Esophagus muscularis mucosa (tissue), 4 donors: ENCODE measurements at regions not wholly inside any gene's neighbourhood (a gene's known extent, or its start where the extent isn't known, plus 50 kb on each side); places are given as distances from the start of the nearest gene placed in this dataset.

Source experiments
- DNase-seq: peaks from one replicate; pipeline ENCODE4 v3.0.0-alpha.2; 2017; ENCODE audit errors: extremely low spot score
- H3K27ac ChIP-seq, 4 donors: fragments of 200-600 bp; sonication (generic); replicated peaks in 1 of 4; 1 replicate in 3 of 4; 2 replicates in 1 of 4; pipeline ENCODE4 v1.5.1; 2016 to 2019; ENCODE audit warnings: mild to moderate bottlenecking in 1 of 4
- H3K27me3 ChIP-seq, 4 donors: fragments of 200-600 bp; sonication (generic); one replicate each; pipeline versions ENCODE4 v1.5.1 to v1.6.0; 2016 to 2019
- H3K36me3 ChIP-seq, 4 donors: fragments of 200-600 bp; sonication (generic); one replicate each; pipeline ENCODE4 v1.5.1; 2016 to 2019
- H3K4me1 ChIP-seq, 4 donors: fragments of 200-600 bp; sonication (generic); one replicate each; pipeline ENCODE4 v1.5.1; 2016 to 2019
- H3K4me3 ChIP-seq, 4 donors: fragments of 200-600 bp; sonication (generic); 1 replicate in 2 of 4; 2 replicates in 2 of 4; pipeline ENCODE4 v1.5.1; 2016 to 2019; ENCODE audit warnings: mild to moderate bottlenecking in 4 of 4, moderate library complexity in 1 of 4
- H3K9me3 ChIP-seq, 4 donors: fragments of 200-600 bp; sonication (generic); 1 replicate in 3 of 4; 2 replicates in 1 of 4; pipeline ENCODE4 v1.5.1; 2016 to 2019
- CTCF ChIP-seq, 3 experiments: fragments of 200-600 bp in 2 of 3; fragments of 450-650 bp in 1 of 3; sonication (generic) in 2 of 3; IDR thresholded peaks; one replicate each; pipeline ENCODE4 v1.5.1; 2017 to 2019; ENCODE audit warnings: antibody characterized with exemption in 3 of 3, mild to moderate bottlenecking in 2 of 3, moderate library complexity in 1 of 3
- EP300 ChIP-seq: sonication (generic); formaldehyde crosslinking; IDR thresholded peaks from one replicate; pipeline ENCODE4 v1.6.1; 2017; ENCODE audit warnings: antibody characterized with exemption
- POLR2A ChIP-seq: fragments of 450-650 bp; IDR thresholded peaks from one replicate; pipeline ENCODE4 v1.6.1; 2017; ENCODE audit warnings: antibody characterized with exemption, moderate library complexity, mild to moderate bottlenecking, low read depth
- POLR2AphosphoS5 ChIP-seq, 2 donors: sonication (generic); formaldehyde crosslinking; IDR thresholded peaks; one replicate each; pipeline ENCODE4 v1.6.1; 2017; ENCODE audit warnings: antibody characterized with exemption in 2 of 2
- whole genome bisulfite sequencing: methylation state at CpG from one replicate; pipeline ENCODE4 v1.1.5; 2018; 5-methylcytosine and 5-hydroxymethylcytosine counted together
- intact Hi-C: fragments of 100-400 bp; cut with DNase I; formaldehyde crosslinking; loops from one replicate; pipeline ENCODE4 v1.15.1; 2023

DNA sequence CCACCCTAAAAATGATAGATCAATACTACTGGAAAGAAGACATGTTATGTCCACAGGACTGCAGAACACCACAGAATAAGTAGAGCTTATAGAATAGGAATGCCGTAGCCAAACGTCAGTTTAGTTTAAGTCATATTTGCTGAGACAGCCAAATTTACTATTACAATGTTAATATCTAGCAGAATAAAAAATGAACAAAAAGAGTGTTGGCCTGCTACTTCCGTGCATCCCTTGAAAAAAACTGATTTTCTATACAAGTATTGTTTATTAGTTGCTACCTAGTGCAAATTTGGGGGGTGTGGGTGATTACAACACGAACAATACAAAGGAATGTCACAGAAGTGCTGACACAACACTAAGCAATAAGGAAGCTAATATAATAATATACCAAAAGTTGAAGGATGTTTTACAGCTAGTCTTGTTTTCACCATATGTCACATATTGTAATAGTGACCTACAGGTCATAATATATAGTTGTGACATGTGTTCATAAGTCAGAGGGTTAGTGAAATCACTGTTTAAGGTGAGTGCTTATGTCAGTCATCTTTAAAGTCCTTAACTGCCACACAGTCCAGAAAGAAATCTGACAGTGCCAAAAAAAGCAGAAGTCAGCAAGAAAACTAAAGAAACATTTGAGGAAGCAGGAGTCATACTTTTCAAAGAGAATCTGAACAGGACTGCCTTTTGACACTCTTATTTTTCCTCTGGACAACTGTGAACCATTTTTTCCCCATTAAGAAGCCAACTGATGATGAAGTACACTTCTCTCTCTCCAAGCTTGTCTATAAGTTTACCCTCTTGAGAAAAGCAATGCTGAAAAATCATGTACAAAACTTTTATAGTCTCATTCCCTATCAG lies 376.4 kb downstream of the ZEB2 start:
- WGBS, result 80% methylated on average over 4 of the region's 4 CpGs
- no peak for TF ChIP-seq POLR2AphosphoS5 (IDR thresholded peaks at IDR 0.05)
- TF ChIP-seq EP300, result no peak
- TF ChIP-seq CTCF (IDR thresholded peaks at IDR 0.05), result no peak
- TF ChIP-seq POLR2A, result no peak

DNA sequence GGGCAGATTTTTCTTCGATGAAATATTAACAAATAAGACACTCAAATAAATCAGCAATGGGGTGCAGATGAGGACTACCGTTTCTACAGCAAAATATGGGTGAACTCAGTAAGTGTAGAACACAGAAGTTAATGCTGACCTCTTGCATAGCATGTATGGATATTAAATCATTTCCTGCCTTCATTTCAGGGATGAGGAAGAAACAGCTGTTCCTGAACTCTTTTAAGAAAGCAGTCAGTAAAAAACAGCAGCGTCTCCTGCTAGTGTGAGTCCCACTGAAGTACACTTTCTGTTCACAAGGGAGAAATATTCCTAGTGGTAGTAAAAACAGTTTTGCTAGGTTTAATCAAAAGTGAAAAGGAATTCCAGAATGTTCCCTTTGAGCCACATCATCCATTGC lies 379.0 kb downstream of the ZEB2 start:
- H3K36me3 ChIP-seq, result no peaks in the 10 kb centered on the region
- TF ChIP-seq EP300 (no peak), POLR2A (no peak), POLR2AphosphoS5 (IDR thresholded peaks at IDR 0.05) (no peak), CTCF (IDR thresholded peaks at IDR 0.05) (no peak)
- H3K4me1 ChIP-seq, result no peaks in the 10 kb centered on the region
- no peaks in the 10 kb centered on the region for H3K9me3 ChIP-seq
- H3K27me3 ChIP-seq, result no peaks in the 10 kb centered on the region
- DNase-seq, result no peak
- intact Hi-C loops, result no loop called here
- no peak overlapping the region for H3K27ac ChIP-seq
- no peak overlapping the region for H3K4me3 ChIP-seq
- WGBS, result 82% methylated on average over 3 of the region's 3 CpGs

More for the DNA sequence above, 376.4 kb downstream of the ZEB2 start:
- no peaks in the 10 kb centered on the region for H3K4me1 ChIP-seq
- no peak overlapping the region for H3K27ac ChIP-seq
- no peak for DNase-seq
- H3K9me3 ChIP-seq, result no peaks in the 10 kb centered on the region
- intact Hi-C loops, result no loop called here
- no peaks in the 10 kb centered on the region for H3K36me3 ChIP-seq
- H3K4me3 ChIP-seq, result no peak overlapping the region
- H3K27me3 ChIP-seq, result no peaks in the 10 kb centered on the region

- no peak for DNase-seq
- no peaks in the 10 kb centered on the region for H3K9me3 ChIP-seq
- no peak overlapping the region for H3K4me3 ChIP-seq
- H3K27me3 ChIP-seq, result no peaks in the 10 kb centered on the region
- H3K36me3 ChIP-seq, result no peaks in the 10 kb centered on the region
- 85% methylated on average over 5 of the region's 5 CpGs for WGBS
- H3K27ac ChIP-seq, result no peak overlapping the region
- intact Hi-C loops, result no loop called here
- H3K4me1 ChIP-seq, result no peaks in the 10 kb centered on the region
- TF ChIP-seq CTCF (IDR thresholded peaks at IDR 0.05), result no peak
- no peak for TF ChIP-seq EP300
- no peak for TF ChIP-seq POLR2AphosphoS5 (IDR thresholded peaks at IDR 0.05)
- TF ChIP-seq POLR2A, result no peak
Observed at GRCh38 chr2:144137705-144138428, 382.1 kb downstream of the ZEB2 start.

GRCh38 chr2:144137272-144137671 lies 382.6 kb downstream of the ZEB2 start:
- WGBS, result 93% methylated on average over 1 of the region's 1 CpG
- Histone ChIP-seq H3K36me3 (no peaks in the 10 kb centered on the region), H3K9me3 (no peaks in the 10 kb centered on the region), H3K4me1 (no peaks in the 10 kb centered on the region), H3K27me3 (no peaks in the 10 kb centered on the region), H3K27ac (no peak overlapping the region), H3K4me3 (no peak overlapping the region)
- TF ChIP-seq POLR2AphosphoS5 (IDR thresholded peaks at IDR 0.05) (no peak), POLR2A (no peak), EP300 (no peak), CTCF (IDR thresholded peaks at IDR 0.05) (no peak)
- no peak for DNase-seq
- intact Hi-C loops, result no loop called here
